ENCODE measurements at regions not wholly inside any gene's neighbourhood (a gene's known extent, or its start where the extent isn't known, plus 50 kb on each side); places are given as distances from the start of the nearest gene placed in this dataset.

DNA sequence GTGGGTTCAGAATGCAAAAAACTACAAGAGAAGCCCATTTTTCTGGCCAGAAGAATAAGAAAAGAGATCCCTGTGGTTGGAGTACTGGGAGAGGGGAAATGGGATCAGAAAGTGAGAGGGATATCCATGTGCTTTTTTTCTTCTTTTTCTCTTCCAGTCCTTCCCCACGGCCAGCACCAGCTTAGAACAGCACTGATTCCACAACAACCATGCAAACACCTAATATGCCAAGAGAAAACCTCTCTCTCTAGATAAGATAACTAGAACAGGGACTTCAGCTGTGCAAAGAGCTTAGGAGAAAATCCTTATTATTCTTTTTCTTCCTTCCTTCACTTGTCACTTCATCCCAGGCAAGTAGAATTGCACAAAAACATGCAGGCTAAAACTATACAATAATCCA, 83.5 kb downstream of the ELAPOR2 start:
- intact Hi-C loops (cut with DNase I): no loop called here
- DNase-seq (ENCODE audit: low spot score): no peak

DNA sequence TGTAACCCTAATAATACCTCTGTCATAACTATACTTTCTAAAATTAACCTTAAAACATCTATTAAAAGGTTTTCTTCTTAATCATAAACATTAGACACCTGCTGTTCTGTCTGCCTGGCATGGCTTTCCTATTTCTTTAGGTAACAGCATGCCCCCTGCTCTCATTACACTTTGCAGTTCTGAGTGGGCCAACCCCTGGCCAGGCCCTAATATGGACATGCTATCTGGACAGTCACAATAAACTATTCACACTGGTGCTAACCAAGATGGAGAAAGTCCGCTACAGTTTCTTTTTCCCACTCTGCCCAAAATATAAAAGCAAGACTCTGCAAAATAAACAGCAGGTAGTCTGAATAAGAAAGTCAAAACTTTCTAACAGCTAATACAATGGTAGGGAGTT, 84.0 kb downstream of the ELAPOR2 start:
- no peak for DNase-seq (ENCODE audit: low spot score)
- intact Hi-C loops (cut with DNase I): no loop called here

DNA sequence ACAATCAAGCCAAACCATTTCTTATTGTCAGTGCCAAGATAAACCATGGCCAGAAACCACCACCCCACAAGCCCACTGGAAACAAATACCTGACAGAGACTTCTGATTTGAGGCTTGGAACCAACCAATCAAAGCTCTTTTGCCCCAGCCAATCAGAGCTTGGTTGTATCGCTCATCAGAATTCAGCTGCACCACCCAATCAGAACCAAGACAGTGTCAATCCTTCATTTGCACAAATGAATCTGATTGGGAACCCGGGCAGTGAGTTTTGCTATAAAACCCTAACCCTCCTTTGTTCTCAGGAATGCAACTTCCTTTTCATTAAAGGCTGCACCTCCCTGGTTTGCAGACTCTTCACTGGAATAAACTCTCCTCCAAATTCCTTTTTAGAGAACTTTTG, 87.4 kb downstream of the ELAPOR2 start:
- DNase-seq (ENCODE audit: low spot score): no peak
- intact Hi-C loops (cut with DNase I): no loop called here

DNA sequence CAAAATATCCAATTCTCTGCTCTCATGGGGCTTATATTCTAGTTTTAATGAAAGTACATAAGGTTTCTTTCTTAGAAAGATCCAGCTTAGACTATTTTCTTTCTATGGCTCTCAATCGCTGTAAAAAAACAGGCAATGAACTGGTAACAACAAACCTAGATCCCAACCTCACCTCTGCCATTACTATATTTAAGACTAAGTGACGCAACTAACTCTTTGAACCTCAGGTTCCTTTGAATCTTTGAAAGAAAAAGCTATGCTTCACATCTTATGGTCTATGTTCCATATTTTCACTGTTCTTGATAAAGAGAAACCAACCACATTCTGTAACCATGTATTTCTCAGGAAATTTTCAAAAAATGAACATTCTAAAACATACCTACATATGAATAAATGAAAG, 88.5 kb downstream of the ELAPOR2 start:
- intact Hi-C loops (cut with DNase I): no loop called here
- no peak for DNase-seq (ENCODE audit: low spot score)

DNA sequence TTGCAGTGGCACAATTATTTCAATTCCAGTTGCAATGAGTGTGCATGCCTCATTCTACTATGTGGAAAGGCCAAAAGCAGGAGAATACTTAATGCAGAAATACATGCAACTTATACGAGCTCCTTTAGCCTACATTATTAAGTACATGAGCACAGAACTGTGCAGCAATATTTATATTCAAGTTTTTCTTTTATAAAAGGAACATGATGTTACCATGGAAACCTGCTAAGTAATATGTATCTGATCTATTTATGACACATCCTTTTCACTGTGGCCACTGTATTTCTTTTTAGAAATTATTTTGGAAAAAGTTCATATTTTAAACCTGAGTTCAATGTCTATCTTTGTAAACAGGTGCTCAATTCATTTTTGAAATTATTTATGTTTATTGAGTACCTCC, 88.9 kb downstream of the ELAPOR2 start:
- intact Hi-C loops (cut with DNase I): no loop called here
- DNase-seq (ENCODE audit: low spot score): no peak

DNA sequence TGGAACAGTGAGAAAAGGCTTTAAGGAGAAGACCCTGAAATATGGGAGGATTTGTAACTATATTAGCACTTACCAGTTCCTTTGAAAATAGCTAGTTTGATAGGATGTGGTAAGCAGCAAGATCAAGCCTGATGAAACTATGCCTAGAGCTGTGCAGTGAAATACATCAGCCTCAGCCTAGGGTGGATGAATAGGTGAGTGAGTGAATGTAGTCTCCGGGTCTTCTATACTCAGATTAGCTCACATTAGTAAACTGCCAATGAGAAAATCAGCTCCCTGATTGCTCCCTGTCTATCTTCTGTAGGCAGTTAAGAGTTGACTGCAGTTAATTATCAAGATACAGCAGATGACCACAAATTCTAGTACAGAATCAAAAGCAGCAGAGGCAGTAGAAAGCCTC, 89.6 kb downstream of the ELAPOR2 start:
- intact Hi-C loops (cut with DNase I): no loop called here
- DNase-seq (ENCODE audit: low spot score): no peak

DNA sequence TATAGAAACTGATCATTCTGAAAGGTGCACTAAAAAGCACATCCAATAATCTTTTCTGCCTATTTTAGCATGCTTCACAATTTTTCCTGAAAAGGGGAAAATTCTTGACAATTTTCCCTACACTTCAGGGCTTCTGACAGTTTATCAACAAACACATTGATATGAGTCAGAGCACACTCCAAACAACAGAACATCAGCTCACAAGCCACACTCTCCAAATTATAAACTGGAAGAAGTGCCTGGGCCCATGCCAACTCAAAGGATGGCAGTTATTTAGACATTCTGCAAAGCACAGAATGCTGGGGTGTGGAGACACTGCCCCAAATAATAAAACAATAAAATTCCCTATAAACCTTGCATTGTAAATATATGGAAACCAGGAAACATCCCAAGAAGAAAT, 90.8 kb downstream of the ELAPOR2 start:
- DNase-seq (ENCODE audit: low spot score): no peak

DNA sequence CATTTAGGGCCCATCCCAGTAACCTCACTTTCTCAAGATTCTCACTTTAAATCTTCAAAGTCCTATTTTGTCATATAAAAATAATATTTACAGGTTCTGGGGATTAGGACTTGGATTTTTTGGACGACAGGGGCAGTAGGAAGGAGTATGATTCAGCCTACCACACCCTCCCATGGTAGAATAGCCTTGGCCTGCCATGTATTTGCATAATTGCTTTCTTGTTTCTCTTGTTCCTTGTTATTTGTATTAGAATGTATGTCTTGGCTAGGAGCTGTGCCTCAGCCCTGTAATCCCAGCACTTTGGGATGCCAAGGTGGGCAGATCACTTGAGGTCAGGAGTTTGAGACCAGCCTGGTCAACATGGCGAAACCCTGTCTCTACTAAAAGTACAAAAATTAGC, 92.5 kb downstream of the ELAPOR2 start:
- intact Hi-C loops (cut with DNase I): no loop called here
- no peak for DNase-seq (ENCODE audit: low spot score)

More for the DNA sequence above, 90.8 kb downstream of the ELAPOR2 start:
- intact Hi-C loops (cut with DNase I): no loop called here

DNA sequence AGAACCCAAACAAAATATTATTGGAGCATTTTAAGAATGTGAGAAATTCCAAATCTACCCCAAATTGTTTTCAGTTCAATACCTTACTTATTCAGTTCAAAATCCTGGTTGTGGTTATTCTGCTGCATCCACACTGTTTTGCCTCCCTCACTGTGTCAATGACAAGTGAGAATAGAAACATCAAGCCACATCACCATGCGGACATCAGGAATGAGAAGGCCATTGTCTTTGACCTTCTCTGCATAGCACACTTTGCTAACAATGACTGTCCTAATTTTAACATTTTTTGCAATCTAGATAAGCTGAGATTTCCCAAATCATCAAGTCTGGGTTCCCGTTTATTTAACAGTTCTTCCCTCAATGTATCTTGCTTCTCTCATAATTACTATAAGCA, 93.7 kb downstream of the ELAPOR2 start:
- intact Hi-C loops (cut with DNase I): no loop called here

DNA sequence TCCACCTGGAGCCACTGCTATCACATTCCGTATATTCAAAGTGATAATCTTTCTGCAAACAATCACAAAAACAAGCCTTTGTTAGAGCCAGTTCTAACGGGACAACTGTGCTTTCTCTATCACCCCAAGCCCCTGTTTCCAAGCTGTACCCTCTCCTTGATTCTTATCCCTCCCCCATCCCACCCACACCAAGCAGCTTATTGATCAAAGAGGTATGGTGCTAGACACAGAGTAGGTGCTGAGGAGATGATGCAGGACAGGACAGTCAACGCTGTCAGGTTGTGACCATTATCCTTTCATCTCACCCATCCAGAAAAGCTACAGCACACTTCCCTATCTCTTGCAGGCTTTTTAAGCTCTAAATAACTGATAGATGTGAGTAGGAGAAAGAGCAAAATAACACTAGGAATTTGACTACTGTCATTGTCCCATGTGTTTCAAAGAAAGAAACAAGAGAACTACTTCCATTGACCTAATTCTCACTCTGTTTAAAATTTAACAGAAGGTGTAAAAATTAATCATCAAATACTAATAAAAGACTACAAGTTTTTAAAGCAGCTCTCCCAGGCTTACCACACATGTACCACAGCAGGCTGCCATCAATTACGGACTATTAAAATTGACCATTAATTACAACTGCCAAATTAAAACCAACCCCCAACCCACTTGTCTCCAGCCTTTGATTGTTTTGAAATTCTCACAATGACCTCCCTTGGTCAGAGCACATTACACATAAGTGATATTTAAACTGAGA, 94.3 kb downstream of the ELAPOR2 start:
- intact Hi-C loops (cut with DNase I): no loop called here

More for the DNA sequence above, 93.7 kb downstream of the ELAPOR2 start:
- DNase-seq (ENCODE audit: low spot score): no peak

DNA sequence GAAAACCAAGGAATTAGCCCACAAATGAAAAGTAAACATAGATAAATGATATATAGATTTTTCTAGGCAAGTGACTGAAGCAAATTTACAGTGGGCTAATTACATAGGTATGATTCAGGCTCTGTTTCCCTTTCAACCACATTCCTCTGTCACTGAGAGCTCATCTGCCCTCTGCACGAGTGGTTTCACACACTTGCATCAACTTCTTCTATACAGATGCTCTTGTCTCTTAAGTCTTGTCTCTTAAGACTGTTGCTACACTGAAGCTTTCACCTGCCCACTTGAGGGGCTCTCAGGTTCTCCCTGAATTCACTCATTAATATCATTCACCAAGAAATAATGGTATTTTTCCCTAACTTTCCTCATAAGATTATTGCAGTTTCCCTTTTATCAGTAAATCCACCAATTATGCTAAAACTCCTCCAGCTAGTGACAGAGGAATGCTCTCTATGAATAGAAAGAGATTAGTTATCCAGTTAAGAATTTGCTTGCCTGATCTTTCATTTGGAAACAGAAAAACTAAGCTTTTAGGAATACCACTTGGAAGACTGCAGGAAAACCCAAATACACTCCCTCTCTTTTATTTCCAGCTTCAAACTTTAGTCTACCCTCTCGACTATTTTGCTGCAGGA, 95.7 kb downstream of the ELAPOR2 start:
- no peak for DNase-seq (ENCODE audit: low spot score)
- intact Hi-C loops (cut with DNase I): no loop called here

More for the DNA sequence above, 94.3 kb downstream of the ELAPOR2 start:
- DNase-seq (ENCODE audit: low spot score): no peak

DNA sequence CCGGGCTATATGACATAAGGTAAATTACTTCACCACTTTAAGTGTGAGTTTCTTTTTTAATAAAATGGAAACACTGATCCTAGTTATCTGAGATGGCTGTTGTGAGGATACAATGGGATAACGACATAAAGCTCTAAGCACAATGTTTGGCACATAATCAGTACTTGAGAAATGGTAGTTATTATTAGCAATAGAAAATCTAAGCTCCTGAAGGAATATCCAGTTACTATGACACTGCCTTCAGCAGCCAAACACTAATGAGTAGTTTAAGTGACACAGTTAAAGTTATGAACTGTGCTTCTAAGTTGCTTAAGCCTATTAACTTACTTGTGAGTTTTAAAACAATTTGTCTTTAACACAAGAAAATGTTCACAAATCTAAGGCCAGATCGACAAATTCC, 96.8 kb downstream of the ELAPOR2 start:
- intact Hi-C loops (cut with DNase I): no loop called here
- DNase-seq (ENCODE audit: low spot score): no peak

DNA sequence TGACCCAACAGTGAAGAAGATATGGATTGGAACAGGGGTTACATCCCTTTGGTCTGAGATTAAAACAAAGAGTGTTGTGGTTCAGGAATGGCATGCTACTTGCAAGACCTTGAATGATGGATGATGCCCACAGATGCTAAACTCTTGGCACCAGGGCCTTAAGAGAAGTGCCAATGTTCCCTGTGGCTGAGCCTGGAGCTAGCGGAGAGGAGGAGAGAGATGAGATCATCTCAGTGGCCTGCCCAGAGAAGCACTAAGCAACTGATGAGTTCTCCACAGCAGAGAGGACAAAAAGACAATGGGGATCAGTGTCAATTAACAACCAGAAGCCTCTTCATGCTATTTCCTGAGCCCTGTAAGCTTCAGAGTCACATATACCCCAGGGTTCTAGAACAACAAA, 97.8 kb downstream of the ELAPOR2 start:
- no peak for DNase-seq (ENCODE audit: low spot score)
- intact Hi-C loops (cut with DNase I): no loop called here

DNA sequence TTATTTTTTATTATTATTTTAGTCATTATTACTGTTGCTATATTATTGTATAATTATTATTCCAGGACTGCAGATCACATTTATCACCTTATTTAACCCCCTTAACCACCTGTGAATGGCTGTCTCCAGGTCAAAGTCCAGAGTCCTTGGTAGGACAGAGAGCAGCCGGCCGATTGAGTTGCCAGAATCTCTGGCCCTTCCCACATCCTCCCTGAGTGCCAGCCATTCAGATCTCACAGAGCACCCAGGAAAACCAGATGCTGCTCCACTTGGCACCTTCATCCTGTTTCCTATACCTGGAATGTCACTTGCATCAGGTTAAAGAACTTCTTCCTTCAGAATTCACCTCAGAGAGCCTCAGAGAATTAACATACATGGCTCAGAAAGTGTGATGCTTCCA, 101.1 kb downstream of the ELAPOR2 start:
- DNase-seq (ENCODE audit: low spot score): no peak
- intact Hi-C loops (cut with DNase I): no loop called here

DNA sequence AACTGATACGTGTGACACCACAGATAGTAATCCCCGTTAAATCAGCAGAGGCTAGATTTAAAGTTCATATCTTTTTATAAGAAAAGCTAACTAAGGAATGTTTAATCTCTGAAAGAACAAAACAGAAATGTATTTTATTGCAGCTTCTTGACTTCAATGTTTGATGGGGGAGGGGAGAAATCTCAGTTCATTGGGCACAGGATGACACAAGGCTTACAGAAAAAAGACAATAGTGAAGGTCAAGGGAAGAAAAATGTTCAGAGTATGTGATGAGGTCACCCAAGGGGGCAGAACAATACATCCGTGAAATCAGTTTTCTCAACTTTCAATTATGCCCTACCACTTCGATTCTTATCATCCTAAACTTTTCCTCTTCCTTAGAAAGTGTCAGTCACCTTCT, 102.9 kb downstream of the ELAPOR2 start:
- intact Hi-C loops (cut with DNase I): no loop called here
- DNase-seq (ENCODE audit: low spot score): no peak

DNA sequence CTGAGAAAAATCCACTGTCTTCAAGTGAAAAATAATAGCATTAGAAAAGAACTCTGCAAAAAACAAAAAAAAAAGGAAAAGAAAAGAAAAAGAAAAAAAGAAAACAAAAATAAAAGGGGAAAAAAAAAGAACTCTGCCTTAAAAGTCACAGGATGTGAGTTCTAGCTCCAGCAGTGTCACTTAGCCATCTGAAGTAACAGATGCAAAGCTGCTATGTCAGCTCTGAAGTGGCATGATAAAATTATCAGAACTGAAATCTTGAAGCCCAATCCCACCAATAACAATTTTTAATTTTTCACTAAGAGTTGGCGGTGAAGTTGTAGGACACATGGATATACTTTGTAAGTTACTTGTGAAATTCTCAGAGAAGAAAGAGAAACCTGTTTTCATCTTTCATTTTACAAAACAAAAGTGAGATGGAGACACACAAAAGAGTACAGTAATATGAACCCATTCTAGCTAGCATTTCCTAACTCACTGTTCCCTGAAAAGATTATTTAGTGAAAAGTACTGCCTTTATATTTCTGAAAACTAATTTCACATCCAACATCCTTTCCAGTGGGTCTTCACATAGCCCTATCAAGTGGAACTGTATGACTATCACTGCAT, 103.5 kb downstream of the ELAPOR2 start:
- intact Hi-C loops (cut with DNase I): no loop called here
- DNase-seq (ENCODE audit: low spot score): no peak

DNA sequence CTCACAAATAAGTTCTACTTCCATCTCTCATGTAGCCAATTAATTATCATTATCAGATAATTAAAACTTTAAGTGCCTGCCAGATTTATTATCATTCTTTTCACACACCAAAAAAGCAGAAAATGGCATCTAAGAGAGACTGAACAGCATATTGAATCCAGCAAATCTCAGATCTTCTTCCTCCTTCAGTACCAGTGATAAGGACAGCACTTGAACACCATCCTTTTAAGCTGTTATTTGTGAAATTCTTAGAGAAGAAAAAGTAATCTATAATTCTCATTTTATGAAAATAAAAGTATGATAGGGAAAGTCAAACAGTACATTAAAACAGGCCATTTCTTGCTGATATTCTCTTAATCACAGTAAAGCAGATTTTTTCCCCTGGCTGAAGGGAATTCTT, 104.5 kb downstream of the ELAPOR2 start:
- intact Hi-C loops (cut with DNase I): no loop called here
- DNase-seq (ENCODE audit: low spot score): no peak

DNA sequence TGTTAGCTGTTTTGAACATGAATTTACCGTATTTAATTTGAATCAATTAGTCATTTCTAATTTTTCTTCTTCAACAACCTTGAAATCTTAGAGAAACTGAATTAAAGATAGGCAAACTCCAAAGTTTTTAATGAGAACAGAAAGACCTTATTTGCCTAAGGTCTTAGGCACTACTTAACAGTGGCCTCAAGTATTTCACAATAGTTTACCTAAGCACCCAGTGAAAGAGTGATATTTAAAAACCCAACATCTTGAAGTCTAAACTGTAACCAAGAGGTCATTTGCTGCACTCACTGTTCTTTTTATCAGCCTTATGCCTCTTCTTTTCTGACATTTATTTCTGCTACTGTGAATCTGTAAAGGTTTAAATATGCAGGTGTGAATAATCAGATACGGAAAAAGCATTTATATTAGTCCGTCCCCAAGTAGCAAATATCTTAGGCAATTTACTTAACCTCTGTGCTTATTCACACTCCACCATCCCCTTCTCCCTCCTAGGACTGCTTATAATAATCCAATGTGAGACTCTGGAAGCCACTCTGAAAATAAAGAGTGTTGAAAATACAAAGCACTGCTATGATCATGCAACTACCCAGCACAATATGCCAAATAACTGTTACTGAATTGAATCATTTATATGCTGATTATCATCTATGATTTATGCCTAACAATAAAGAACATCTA, 105.7 kb downstream of the ELAPOR2 start:
- intact Hi-C loops (cut with DNase I): no loop called here

DNA sequence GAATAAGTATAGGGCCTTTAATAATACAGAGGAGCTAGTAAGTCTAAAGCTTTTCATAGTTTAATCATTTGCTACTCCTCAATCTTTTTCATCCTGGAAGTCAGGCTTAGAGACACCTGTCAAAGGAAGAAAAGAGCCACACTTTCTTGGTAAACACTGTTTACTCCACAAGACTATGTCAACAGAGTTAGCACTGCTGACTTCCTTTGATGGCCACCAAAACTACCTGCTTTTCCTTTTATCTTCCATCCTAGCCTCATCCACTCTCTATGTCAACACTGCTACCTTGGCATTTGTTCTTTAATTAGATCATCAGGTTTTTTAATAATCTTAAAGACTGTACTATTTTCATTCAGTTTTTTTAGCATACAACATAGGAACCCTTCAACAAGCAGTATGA, 106.2 kb downstream of the ELAPOR2 start:
- no peak for DNase-seq (ENCODE audit: low spot score)
- intact Hi-C loops (cut with DNase I): no loop called here

More for the DNA sequence above, 105.7 kb downstream of the ELAPOR2 start:
- DNase-seq (ENCODE audit: low spot score): no peak

DNA sequence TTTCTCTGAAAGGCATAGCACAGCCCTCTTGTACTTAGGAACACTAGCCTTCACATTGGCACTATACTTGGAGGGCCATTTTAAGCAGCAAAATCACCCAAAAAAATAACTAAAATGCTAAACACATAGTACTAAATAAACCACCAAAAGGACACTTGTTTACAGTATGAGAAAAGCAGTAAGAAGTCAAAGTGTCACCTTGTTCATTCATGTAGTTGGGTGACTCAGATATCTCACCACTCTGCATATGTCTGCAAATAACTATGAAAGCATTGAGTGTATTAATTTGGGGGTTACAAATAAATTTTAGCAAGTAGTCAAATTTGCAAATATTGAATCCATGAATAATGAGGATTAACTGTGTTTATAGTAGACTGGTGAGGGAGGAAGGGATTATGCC, 107.6 kb downstream of the ELAPOR2 start:
- intact Hi-C loops (cut with DNase I): no loop called here
- no peak for DNase-seq (ENCODE audit: low spot score)

DNA sequence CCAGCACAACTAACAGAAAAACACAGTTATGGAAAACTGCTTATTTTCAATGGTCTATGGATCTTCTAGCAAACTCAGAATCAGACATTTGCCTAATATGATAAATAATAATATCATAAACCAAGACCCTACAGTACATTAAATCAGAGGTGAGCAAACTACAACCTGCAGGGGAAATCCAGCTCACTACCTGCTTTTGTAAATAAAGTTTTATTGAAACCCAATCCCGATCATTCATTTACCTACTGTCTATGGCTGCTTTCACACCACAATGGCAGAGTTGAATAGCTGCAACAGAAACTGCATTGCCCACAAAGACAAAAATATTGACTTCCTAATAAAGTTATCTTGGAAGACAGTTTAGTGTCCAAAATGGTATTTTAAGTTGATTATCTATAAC, 108.5 kb downstream of the ELAPOR2 start:
- intact Hi-C loops (cut with DNase I): no loop called here

More for the DNA sequence above, 108.5 kb downstream of the ELAPOR2 start:
- no peak for DNase-seq (ENCODE audit: low spot score)
